Ascending aorta (tissue), 2 donors: ENCODE measurements at regions not wholly inside any gene's neighbourhood (a gene's known extent, or its start where the extent isn't known, plus 50 kb on each side); places are given as distances from the start of the nearest gene placed in this dataset.

Experiments used
- DNase-seq, 2 donors: peaks; one replicate each; pipeline ENCODE4 v3.0.0-alpha.2; 2019; ENCODE audit warnings: low spot score in 2 of 2
- H3K27ac ChIP-seq, 2 donors: fragments of 200-600 bp; sonication (generic); one replicate each; pipeline ENCODE4 v1.5.1; 2016 to 2017; ENCODE audit warnings: mild to moderate bottlenecking in 1 of 2
- H3K27me3 ChIP-seq: fragments of 200-600 bp; sonication (generic); one replicate; pipeline ENCODE4 v1.5.1; 2017
- H3K36me3 ChIP-seq, 2 donors: fragments of 200-600 bp; sonication (generic); one replicate each; pipeline ENCODE4 v1.5.1; 2016
- H3K4me1 ChIP-seq, 2 donors: fragments of 200-600 bp; sonication (generic); one replicate each; pipeline ENCODE4 v1.5.1; 2016 to 2017; ENCODE audit warnings: mild to moderate bottlenecking in 1 of 2
- H3K4me3 ChIP-seq, 2 donors: fragments of 200-600 bp; sonication (generic); one replicate each; pipeline ENCODE4 v1.5.1; 2016 to 2017; ENCODE audit warnings: mild to moderate bottlenecking in 1 of 2
- H3K9me3 ChIP-seq, 2 donors: fragments of 200-600 bp; sonication (generic); one replicate each; pipeline ENCODE4 v1.5.1; 2016
- intact Hi-C: fragments of 100-400 bp; cut with DNase I; formaldehyde crosslinking; loops from one replicate; pipeline ENCODE4 v1.15.1; 2023
- TF ChIP-seq, protein P1 (sequence below), 3 experiments: fragments of 200-600 bp in 2 of 3; fragments of 450-650 bp in 1 of 3; sonication (generic) in 2 of 3; IDR thresholded peaks; one replicate each; pipeline ENCODE4 v1.5.1; 2016 to 2019; ENCODE audit warnings: antibody characterized with exemption in 3 of 3, mild to moderate bottlenecking in 1 of 3, moderate library complexity in 1 of 3

DNA sequence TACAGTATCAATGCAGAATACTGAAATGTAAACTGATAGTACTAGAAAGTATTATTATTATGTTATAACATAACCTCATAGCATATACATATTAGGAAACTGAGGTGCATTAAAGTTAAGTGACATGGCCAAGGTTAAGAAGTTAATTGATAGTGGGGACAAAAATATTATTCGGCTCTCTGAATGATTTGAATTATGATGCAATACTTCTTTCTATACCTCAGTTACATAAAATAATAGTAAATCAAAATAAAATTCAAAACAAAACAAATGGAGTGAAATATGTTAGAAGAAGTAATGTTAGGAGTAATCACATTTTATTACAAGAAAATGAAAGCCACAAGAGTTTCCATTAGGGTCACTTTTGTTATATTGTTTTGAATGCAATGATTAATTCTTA lies 455.2 kb downstream of the PLA2G4A start:
- Histone ChIP-seq H3K27ac (no peak overlapping the region), H3K4me1 (no peaks in the 10 kb centered on the region), H3K4me3 (no peak overlapping the region), H3K9me3 (no peaks in the 10 kb centered on the region), H3K27me3 (no peaks in the 10 kb centered on the region), H3K36me3 (no peaks in the 10 kb centered on the region)
- no peak for DNase-seq
- TF ChIP-seq, protein P1, sequence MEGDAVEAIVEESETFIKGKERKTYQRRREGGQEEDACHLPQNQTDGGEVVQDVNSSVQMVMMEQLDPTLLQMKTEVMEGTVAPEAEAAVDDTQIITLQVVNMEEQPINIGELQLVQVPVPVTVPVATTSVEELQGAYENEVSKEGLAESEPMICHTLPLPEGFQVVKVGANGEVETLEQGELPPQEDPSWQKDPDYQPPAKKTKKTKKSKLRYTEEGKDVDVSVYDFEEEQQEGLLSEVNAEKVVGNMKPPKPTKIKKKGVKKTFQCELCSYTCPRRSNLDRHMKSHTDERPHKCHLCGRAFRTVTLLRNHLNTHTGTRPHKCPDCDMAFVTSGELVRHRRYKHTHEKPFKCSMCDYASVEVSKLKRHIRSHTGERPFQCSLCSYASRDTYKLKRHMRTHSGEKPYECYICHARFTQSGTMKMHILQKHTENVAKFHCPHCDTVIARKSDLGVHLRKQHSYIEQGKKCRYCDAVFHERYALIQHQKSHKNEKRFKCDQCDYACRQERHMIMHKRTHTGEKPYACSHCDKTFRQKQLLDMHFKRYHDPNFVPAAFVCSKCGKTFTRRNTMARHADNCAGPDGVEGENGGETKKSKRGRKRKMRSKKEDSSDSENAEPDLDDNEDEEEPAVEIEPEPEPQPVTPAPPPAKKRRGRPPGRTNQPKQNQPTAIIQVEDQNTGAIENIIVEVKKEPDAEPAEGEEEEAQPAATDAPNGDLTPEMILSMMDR (IDR thresholded peaks at IDR 0.05) = no peak
- intact Hi-C loops = no loop called here

DNA sequence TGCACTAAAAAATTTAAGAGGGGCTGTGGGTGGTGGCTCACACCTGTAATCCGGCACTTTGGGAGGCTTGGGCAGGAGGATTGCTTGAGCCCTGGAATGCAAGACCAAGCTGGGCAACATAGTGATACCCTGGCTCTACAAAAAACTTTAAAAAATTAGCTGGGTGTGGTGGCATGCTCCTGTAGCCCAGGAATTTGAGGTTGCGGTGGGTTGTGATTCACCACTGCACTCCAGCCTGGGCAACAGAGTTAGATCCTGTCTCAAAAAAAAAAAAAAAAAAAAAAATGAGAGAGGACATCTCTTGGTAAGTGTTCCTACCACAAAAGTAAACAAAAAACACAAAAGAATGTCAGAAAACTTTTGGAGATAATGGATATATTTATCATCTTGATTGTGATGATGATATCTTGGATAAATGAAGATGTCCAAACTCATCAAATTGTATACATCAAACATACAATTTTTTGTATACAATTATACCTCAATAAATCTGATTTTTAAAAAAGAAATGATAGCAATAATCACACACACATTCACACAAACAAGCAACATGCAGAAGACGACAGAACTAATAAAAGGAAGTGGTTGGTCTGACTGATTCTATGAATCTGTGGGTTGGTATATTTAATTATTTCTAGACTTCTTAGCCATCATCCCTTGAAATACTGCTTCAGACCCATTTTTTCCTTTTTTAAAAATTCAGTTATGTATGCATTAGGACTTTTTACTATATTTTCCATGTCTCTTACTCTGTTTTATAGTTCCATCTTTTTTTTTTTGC lies 465.9 kb downstream of the PLA2G4A start:
- TF ChIP-seq, protein P1 (IDR thresholded peaks at IDR 0.05) = no peak
- Histone ChIP-seq H3K9me3 (no peaks in the 10 kb centered on the region), H3K27ac (no peak overlapping the region), H3K27me3 (no peaks in the 10 kb centered on the region), H3K4me1 (no peaks in the 10 kb centered on the region), H3K4me3 (no peak overlapping the region), H3K36me3 (no peaks in the 10 kb centered on the region)
- DNase-seq = no peak
- intact Hi-C loops = no loop called here

DNA sequence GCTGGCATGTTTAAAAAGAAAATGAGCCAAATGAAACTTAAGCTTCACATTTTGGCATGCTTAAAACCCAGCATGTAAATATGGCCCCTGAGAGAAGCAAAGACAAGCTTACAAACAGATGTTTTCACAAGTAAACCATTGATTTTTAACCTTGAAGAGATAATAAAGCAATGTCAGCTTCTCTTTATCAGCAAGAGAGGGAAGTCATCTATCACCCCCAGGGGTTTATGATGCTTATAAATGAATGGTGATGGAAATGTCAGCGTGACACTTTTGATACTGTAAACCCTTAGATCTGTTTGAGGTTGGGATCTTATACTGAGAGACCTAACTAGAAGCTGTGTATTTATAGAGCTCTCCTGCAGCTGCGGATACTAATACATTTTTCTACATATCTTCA lies 471.3 kb downstream of the PLA2G4A start:
- H3K27me3 ChIP-seq = no peaks in the 10 kb centered on the region
- H3K4me1 ChIP-seq = no peaks in the 10 kb centered on the region
- no peaks in the 10 kb centered on the region for H3K36me3 ChIP-seq
- DNase-seq = no peak
- TF ChIP-seq, protein P1 (IDR thresholded peaks at IDR 0.05) = no peak
- no peaks in the 10 kb centered on the region for H3K9me3 ChIP-seq
- intact Hi-C loops = no loop called here
- no peak overlapping the region for H3K4me3 ChIP-seq
- no peak overlapping the region for H3K27ac ChIP-seq

DNA sequence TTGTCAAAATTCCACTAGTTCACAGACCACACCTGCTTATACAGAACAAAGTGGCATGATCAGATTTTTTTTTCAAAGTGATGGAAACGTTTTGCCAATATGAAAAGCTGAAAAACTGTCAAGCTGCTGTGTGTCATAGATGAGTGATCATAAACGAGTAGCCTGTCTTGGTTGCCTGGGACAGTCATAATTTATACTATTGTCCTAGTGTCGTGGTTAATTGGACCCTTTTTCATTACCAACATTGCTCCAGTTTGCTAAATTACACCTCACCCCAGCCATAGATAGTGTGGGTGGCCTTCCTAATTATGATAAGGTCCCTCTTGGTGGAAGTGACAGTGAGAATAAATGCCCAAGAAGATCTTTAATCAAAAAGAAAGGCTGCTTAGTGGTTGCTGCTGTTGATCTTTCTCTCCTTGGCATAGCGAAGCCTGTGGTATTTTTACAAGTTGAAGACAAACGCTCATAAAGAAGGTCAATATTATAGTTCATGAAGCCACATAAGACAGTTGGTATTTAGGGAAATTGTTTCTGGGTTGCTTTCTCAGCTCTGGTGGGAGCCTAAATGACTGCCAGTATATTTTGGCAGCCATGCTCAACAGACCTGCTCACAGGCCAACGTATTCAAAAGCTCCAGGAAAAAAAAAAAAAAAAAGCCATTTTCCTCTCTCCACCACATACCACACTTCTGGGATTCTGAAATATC lies 478.1 kb downstream of the PLA2G4A start:
- TF ChIP-seq, protein P1 (IDR thresholded peaks at IDR 0.05) = no peak
- Histone ChIP-seq H3K4me1 (no peaks in the 10 kb centered on the region), H3K27ac (no peak overlapping the region), H3K9me3 (no peaks in the 10 kb centered on the region), H3K36me3 (no peaks in the 10 kb centered on the region), H3K27me3 (no peaks in the 10 kb centered on the region), H3K4me3 (no peak overlapping the region)
- intact Hi-C loops = no loop called here
- DNase-seq = no peak

DNA sequence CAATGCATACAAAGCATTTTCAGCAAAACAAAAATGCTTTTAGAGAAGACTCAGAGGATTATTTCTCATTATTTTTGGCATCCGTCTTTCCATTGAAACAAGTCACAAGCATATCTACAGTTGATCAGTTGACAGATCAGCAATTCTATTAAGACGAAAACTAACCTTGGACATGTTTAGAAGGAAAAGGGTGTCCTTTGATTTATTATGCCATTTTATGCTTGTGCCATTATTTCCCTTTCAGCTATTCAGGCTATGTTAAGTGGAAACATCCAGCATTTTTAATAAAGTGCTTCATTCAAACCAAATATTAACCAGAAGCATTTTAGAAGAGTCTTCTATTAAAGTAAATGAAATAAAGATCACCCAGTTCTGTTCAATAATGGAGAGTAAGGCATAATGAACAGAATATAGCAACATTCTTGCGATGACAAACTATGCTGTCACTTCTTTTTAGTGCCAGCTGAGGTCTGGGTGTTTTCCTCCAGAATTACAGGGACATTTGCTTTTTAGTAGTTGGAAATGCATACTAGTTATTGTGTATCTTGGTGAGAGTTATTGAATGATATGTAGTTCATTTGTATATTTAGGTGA lies 481.4 kb downstream of the PLA2G4A start:
- H3K36me3 ChIP-seq = no peaks in the 10 kb centered on the region
- no peaks in the 10 kb centered on the region for H3K27me3 ChIP-seq
- TF ChIP-seq, protein P1 (IDR thresholded peaks at IDR 0.05) = no peak
- intact Hi-C loops = no loop called here
- no peaks in the 10 kb centered on the region for H3K4me1 ChIP-seq
- DNase-seq = no peak
- H3K27ac ChIP-seq = no peak overlapping the region
- H3K9me3 ChIP-seq = no peaks in the 10 kb centered on the region
- no peak overlapping the region for H3K4me3 ChIP-seq
